ENCODE measurements at regions not wholly inside any gene's neighbourhood (a gene's known extent, or its start where the extent isn't known, plus 50 kb on each side); places are given as distances from the start of the nearest gene placed in this dataset.

GRCh38 chr6:169897601-169898358 is 146.4 kb downstream of the ERMARD start:
- no peak for DNase-seq (ENCODE audit: low read depth)

- DNase-seq (ENCODE audit: low read depth) = no peak
Observed at GRCh38 chr6:169896826-169897456, 145.5 kb downstream of the ERMARD start.

DNA sequence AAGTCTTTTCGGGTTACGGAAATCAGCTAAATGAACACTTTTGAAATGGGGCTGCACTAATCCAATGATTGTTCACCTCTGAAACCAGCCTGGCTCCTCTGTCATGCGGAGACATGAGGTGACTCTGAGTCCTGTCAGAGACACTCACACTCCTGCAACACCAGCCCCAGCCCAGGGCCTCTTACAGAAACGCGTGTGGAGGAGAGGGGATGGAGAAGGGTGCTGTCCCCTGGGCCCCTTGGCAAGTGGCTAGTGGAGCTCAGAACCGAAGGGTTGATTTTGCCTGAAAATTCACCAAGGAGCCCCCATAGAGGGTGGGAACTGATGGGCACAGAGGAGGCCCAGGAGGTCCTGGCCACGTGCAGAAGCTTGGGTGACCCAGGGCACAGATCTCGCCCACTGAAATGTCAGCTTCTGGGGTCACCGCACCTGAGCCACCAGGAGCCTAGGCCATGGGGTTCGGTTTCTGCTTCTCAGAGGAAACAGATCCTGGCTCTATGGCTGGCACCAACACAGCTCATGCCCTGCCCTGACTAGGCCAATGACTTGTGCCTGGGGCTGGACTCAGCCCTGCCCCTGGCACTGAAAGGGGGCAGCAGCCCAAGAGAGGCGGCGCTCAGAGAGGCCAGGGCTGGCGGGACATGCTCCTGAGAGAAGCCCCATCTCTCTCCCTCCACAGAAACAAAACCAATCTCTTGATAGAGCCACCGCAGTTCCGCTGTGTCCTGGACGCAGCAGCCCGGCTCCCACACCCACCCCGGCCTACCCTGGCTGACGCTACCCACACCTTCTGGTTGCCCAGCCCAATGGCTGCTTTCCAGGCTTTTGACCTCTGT is 144.7 kb downstream of the ERMARD start:
- no peak for DNase-seq (ENCODE audit: low read depth)

GRCh38 chr6:169895000-169895759 is 143.8 kb downstream of the ERMARD start:
- DNase-seq (ENCODE audit: low read depth) = no peak

DNA sequence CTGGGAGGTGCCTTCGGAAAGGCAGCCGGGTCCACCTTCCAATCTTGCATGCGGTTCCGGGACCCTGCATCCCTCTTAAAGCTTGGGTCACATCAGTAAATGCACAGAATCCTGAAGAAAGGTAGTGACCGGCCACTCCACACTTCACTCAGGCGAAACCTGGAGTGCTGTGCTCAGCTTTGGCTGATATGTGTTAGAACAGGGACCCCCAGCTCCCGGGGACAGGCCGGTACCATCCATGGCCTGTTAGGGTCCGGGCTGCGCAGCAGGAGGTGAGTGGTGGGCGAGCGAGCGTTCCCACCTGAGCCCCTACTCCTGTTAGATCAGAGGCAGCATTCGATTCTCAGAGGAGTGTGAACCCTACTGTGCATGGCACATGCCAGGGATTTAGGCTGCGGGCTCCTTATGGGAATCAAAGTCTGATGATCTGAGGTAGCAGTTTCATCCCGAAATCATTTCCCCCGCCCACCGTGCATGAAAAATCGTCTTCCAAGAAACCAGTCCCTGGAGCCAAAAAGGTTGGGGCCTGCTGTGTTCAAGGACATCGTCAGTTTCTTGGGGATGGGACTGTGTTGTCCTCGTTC is 143.0 kb downstream of the ERMARD start:
- no peak for DNase-seq (ENCODE audit: low read depth)

DNA sequence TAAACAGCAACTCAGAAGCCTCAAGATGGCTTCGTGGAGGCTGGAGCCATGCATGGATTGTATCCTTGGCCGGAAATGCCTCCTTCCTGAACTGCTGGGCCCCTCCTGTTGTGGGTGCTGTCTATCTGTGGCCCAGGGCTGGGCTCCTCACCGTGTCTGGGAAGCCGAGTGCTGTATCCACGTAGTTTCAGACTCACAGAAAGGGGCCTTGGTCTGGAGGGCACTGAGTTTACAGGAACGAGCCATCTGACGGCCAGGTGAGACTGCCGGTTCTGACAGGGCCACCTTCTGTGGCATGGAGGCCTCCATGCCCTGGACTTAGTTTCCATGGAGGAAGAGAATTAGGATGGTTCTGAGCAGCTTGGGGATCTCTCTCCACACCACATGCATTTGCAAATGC is 142.2 kb downstream of the ERMARD start:
- DNase-seq (ENCODE audit: low read depth) = no peak

DNA sequence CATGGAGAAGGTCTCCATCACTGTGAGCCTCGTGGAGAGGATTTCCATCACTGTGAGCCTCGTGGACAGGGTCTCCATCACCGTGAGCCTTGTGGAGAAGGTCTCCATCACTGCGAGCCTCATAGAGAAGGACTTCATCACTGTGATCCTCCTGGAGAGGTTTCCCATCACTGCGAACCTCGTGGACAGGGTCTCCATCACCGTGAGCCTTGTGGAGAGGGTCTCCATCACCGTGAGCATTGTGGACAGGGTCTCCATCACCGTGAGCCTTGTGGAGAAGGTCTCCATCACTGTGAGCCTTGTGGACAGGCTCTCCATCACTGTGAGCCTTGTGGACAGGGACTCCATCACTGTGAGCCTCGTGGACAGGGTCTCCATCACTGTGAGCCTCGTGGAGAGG is 140.4 kb downstream of the ERMARD start:
- DNase-seq (ENCODE audit: low read depth) = no peak

DNA sequence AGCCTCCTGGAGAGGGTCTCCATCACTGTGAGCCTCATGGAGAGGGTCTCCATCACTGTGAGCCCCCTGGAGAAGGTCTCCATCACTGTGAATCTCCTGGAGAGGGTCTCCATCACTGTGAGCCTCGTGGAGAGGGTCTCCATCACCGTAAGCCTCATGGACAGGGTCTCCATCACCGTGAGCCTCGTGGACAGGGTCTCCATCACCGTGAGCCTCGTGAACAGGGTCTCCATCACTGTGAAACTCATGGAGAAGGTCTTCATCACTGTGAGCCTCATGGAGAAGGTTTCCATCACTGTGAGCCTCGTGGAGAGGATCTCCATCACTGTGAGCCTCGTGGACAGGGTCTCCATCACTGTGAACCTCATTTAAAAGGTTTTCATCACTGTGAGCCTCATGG is 140.0 kb downstream of the ERMARD start:
- DNase-seq (ENCODE audit: low read depth) = no peak

DNA sequence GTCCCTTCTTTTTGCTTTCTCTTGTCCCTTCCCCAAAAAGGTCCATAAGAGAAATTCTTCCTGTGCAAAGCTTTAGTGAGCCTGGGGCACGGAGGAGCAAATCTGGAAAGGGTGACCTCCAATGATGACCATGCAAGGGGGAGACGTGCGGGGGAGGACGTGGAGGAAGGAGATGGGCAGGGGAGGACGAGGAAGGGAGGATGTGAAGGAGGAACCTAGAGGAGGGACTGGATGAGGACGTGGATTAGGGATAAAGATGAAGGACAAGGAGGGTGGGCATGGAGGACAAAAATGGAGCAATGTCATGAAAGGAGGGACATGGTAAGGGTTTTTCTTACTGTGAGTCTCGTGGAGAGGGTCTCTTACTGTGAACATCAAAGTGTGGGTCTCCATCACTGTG is 139.5 kb downstream of the ERMARD start:
- DNase-seq (ENCODE audit: low read depth) = no peak

DNA sequence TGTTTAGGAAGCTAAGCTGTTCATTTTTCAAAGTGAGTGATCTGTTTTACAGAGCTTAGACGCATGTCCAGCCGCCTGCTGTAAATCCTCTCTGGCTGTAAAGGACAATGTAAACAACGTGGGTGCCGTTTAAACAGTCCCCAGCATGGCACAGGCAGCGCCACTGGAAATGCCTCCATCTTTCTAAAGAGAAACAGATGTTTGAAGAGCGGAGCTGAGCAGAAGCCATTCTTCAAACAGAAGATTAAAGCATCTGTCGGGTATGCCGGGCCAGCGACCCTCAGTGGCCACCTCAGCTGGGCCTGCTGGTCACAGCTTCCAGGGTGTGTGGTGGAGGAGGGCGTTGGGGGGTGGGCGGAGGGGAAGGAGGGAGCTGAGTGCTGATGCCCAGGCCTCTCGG is 138.6 kb downstream of the ERMARD start:
- no peak for DNase-seq (ENCODE audit: low read depth)

DNA sequence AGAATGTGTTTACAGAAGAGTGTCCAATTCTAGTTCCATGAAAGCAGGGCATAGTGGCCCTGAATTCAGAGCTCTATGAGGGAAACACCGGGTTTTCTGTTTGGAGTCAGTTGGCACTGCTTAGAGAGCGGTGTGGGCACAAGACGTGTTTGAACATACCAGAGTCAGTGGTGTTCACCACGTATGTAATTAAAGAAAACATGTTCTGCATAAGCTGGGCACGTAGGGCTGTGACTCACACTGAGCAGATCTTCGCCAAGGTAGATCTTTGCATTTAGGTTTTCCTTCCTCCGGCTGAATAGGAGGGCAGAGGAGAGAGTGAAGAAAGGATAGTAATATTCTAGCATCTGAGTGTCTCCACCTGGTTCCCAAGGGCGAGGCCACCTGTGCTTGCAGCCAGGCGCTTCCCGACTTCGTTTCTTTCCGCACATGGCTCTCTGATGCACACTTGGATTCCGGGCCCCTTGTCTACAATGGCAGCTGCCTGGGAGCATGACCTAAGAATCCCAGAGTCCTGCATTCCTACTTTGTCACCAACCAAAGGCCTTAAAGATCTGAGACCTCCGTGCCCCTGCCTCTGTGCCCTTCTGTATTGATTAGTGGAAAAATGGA is 136.2 kb downstream of the ERMARD start:
- no peak for DNase-seq (ENCODE audit: low read depth)

- DNase-seq (ENCODE audit: low read depth) = no peak
Observed at GRCh38 chr6:169886631-169887227, 135.3 kb downstream of the ERMARD start.

GRCh38 chr6:169885831-169886230 is 134.4 kb downstream of the ERMARD start:
- DNase-seq (ENCODE audit: low read depth) = no peak

DNA sequence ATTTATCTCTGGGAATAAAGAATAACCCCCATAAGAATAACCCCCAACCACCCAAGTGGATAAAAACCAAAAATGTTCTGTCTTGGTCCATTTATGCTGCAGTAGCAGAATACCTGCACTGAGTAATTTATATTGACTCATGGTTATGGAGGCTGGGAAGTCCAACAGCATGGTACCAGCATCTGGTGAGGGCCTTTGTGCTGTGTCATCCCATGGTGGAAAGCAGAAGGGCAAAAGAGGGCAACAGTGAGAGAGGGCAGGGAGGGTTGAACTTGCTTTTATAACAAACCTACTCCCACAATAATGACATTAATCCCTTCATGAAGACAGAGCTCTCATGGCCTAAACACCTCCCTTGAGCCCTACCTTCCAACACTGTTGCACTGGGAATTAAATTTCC is 133.7 kb downstream of the ERMARD start:
- DNase-seq (ENCODE audit: low read depth) = no peak

GRCh38 chr6:169884158-169884557 is 132.7 kb downstream of the ERMARD start:
- no peak for DNase-seq (ENCODE audit: low read depth)

DNA sequence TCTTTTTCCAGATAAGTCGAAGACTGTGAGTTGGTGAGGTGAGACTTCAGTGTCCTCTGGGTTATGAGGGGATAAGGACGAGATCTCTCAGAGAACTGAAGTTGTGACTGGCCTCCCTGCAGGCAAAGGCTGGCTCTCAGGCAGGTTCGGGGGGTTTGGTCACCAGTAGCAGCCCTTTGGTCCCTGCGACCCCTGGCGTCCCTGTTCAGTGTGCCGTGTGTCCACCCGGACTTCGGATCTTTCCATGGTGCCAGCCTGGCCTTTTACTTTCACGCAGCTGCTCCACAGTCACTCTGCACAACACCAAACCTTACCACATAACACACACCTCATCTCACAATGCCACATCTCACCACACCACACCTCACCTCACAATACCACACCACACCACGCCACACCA is 131.9 kb downstream of the ERMARD start:
- DNase-seq (ENCODE audit: low read depth) = no peak

- no peak for DNase-seq (ENCODE audit: low read depth)
Observed at GRCh38 chr6:169881976-169882375, 130.6 kb downstream of the ERMARD start.

- DNase-seq (ENCODE audit: low read depth) = no peak
Observed at GRCh38 chr6:169881398-169881797, 130.0 kb downstream of the ERMARD start.

DNA sequence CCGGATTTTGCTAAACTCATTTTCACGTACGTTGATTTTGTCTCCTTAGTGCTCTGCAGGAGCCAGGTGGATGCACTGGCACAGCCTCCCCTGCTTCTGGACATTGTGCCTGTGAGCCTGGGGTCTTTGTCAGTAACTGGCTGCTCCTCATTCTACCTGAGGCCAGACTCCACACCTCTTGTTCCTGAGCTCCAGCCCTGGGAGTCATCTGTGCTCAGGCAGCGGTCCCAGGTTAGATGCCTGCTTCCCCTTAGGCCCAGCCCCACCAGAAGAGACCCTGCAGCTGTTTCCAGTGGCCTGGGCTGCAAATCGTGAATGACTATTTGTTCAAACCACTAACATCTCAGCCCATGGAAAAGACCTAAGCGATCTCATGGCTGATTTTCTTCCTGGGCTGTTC is 129.1 kb downstream of the ERMARD start:
- DNase-seq (ENCODE audit: low read depth) = no peak

GRCh38 chr6:169869301-169869700 is 117.9 kb downstream of the ERMARD start:
- no peak for DNase-seq (ENCODE audit: low read depth)

All from HT1080 (cell line).